ENCODE measurements at regions not wholly inside any gene's neighbourhood (a gene's known extent, or its start where the extent isn't known, plus 50 kb on each side); places are given as distances from the start of the nearest gene placed in this dataset.

GRCh38 chr20:6440443-6440799 is 317.6 kb upstream of the FERMT1 start:
- TF ChIP-seq CTCF (IDR thresholded peaks at IDR 0.05 in 2 of 3, conservative IDR thresholded peaks at IDR 0.05 in 1 of 3; ENCODE audit: borderline replicate concordance in 1 of 3, insufficient read depth in 1 of 3, low read depth in 2 of 3, low read length in 2 of 3) (no peak), POLR2AphosphoS5 (IDR thresholded peaks at IDR 0.05; ENCODE audit: low read depth, low read length) (no peak), EZH2 (IDR thresholded peaks at IDR 0.05) (no peak), REST (IDR thresholded peaks at IDR 0.05; ENCODE audit: low read depth) (no peak)

All from HCT116 (cell line).